Dedifferentiated amniotic fluid mesenchymal stem cell (primary cell): ENCODE measurements at regions not wholly inside any gene's neighbourhood (a gene's known extent, or its start where the extent isn't known, plus 50 kb on each side); places are given as distances from the start of the nearest gene placed in this dataset.
"Not testable (repeated sequence)": the region's sequence is repeated elsewhere in the genome, so short reads cannot be mapped to it uniquely, and the experiment has no call there.

Experiments
- DNase-seq: peaks from one replicate; pipeline ENCODE4 v3.0.0-alpha.2; 2016; ENCODE audit errors: extremely low spot score

DNA sequence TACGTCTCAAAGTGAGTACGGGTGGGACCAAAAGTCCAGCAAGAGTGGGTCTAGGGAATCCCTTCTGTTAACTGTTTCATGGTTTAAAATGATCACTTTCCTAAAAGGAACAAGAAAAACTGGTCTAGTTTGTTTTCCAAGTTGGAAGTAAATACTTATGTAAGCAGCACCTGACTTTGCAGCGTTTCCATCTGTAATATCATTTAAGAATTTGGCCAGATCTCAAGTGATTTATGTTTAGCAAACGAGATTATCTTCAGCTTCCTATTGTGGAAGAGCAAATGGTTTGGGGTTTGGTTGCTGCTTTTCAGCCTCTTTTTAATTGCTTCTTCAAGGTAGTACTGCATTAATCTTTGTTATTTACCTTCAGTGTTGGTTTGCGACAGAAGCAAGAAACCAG lies 50.4 kb downstream of the FHIP1A start:
- DNase-seq = no peak

GRCh38 chr4:151460434-151460833 lies 51.5 kb downstream of the FHIP1A start:
- no peak for DNase-seq

DNA sequence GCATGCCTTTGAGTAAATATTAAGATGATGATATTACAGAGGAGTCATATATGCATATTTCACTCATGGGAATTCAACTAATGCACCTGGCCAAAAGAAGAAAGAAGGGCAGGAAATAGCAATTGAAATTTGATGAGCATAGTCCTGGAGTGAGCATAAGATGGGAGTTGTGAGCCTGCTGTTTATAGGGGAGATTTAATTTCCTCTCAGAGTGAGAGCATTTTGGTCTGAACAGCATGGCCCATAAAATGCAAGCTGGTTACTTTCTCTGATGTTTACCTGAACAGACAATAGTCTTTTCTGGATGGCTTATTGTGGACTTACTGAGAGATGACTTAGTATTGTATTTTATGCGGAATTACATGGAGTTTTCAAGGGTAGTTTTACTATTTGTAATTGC lies 53.6 kb downstream of the FHIP1A start:
- no peak for DNase-seq

- DNase-seq = no peak
Observed at GRCh38 chr4:151468715-151469696, 60.0 kb downstream of the FHIP1A start.

DNA sequence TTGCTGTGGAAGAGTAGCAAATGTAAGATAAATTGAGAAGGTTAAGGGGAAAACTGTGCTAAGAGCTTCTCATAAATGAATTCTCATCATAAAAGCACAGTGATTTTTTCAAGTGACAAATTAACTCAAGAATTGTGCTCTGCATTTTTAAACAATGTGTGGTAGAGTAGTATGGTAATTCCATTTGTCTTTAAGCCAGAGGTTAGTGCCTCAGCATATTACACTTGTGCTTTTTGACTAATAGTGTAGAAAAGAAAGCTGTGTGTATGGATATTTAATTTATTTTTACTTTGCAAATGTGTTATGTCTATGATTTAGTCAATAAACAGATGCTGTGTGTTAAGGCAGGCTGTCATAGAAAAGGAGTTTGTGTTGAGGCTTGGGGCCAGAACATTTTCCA lies 61.0 kb downstream of the FHIP1A start:
- no peak for DNase-seq

GRCh38 chr4:151471728-151472127 lies 62.8 kb downstream of the FHIP1A start:
- no peak for DNase-seq

- no peak for DNase-seq
Observed at GRCh38 chr4:151472297-151472696, 63.3 kb downstream of the FHIP1A start.

DNA sequence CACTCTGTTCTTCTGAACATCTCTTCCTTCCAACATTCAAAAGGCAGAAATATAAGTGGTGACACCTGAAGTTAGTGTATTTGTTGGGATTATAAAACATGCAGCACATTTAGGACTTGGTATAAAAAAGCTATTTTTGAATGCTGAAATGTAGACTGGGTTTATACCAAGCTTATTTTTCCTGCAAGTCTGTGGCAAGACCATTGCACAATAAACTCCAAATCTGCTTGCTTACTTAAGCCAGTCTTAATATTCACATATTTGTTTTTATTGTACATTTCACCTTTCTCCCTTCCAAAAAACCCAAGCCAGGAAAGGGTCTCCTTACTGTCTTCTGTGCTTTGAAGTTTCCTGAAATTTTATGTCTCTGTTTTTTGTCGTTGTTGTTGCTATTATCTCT lies 63.7 kb downstream of the FHIP1A start:
- peak; percentile 23 for DNase-seq

DNA sequence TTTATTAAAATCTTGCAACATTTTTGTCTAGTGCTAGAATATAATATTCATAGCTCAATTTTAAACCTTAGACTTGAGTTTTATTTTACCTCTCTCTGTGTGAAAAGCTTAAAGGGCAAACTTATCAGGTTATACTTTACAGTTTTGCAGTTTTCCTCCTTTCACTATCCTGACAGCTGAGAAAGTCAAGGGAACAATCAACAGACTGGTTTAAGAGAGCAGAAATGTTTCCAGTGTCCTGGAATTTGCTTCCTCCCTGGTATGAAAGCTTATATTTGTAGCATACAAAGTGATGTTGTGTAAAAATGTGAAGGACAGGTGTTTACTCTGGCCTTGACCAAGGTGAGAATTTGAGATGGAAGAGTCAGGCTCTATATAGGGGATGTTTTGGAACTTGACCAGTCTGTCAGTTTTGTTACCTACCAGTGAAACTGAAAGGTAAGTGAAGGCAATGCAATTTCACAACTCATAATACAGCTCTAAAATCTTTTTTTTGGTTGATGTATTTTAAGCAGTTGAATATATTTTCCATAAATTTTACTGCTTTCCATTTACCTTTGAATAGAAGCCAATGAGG lies 64.6 kb downstream of the FHIP1A start:
- DNase-seq = no peak

DNA sequence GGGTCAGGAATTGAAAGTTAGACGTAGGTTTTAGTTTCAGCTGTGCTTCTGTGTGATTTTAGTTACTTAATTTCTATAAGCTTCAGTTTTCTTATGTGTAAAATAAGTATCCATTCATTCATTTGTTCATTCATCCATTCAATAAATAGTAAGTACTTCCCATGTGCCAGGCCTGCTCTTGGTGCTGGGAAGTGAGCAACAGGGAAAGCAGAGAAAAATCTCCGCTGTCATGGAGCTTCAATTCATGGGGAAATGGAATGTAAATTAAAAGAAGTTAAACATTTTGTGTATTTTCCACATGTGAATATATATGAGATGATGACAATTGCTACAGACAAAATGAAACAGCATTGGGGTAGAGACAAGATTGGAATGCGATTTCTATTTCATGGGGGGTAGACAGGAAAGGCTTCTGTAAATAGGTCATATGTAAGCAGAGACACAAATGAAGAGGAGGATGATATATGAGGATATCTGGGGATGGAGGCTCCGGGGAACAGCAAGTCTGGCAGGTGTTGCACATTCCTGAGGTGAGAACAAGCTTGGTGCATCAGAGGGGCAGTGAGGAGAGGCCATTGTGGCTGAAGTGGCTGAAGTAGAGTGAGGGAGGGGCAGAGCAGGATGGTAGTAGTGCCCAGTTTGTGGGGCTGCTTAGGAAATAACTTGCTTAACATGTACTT lies 66.2 kb downstream of the FHIP1A start:
- no peak for DNase-seq

GRCh38 chr4:151481813-151482212 lies 72.8 kb downstream of the FHIP1A start:
- no peak for DNase-seq

DNA sequence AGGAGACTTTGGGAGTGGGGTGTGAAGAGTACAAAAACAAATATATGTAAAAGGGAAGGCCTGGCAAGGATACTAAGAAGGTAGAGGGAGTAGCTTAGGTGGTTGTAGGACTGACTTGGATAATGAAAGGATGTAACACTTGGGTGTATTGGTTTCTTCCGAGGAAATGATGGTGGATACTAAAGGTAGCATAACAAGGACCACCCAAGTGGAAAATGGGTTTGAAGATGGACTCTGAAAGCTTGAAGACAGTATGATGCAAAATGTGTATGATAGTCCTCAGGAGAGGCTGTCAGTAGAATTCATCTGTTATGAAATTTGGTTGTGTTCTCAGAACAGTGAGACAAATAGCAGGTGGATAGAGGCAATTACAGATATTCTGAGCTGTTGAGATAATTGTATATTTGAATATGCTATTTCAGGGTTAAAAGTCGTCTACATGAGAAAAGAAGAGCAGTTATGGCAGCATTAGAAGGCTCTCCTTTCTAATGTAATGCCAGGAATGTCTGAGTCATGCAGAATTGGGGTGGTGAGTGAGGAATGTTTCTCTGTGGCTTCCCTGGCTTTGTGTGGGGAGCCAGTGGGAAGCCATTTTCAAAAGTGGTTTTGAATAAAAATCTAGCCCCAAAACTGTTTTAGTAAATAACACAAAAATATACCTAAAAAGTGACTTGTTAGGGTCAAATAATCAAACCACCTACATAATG lies 75.6 kb downstream of the FHIP1A start:
- DNase-seq = peak; percentile 86

GRCh38 chr4:151485541-151486131 lies 76.7 kb downstream of the FHIP1A start:
- DNase-seq = no peak

- DNase-seq = peak; percentile 53
Observed at GRCh38 chr4:151486168-151486567, 77.2 kb downstream of the FHIP1A start.

DNA sequence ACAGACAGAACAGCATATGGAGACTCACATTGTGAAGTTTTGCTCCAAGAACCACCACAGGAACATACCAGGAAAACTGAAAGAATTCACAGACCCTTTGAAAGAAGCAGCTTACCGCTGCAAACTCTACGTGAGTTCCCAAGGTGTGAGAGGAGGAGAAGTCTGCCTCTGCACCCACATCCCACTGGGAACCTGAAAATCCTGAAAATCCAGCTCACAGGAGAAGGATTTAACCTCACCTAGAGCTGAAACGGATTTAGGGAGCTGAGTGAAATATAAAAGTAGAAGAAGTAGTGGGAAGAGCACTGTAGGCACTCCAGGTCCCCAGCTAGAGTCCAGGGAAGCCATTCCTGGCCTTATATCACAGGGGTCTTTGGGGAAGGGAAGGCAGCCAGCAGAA lies 80.0 kb downstream of the FHIP1A start:
- DNase-seq = no peak

GRCh38 chr4:151489462-151490203 lies 80.7 kb downstream of the FHIP1A start:
- no peak for DNase-seq

- DNase-seq = not testable (repeated sequence)
Observed at GRCh38 chr4:151495612-151496011, 86.6 kb downstream of the FHIP1A start.

DNA sequence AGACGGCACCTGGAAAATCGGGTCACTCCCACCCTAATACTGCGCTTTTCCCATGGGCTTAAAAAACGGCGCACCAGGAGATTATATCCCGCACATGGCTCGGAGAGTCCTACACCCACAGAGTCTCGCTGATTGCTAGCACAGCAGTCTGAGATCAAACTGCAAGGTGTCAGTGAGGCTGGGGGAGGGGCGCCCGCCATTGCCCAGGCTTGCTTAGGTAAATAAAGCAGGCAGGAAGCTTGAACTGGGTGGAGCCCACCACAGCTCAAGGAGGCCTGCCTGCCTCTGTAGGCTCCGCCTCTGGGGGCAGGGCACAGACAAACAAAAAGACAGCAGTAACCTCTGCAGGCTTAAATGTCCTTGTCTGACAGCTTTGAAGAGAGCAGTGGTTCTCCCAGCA lies 102.6 kb downstream of the FHIP1A start:
- not testable (repeated sequence) for DNase-seq

DNA sequence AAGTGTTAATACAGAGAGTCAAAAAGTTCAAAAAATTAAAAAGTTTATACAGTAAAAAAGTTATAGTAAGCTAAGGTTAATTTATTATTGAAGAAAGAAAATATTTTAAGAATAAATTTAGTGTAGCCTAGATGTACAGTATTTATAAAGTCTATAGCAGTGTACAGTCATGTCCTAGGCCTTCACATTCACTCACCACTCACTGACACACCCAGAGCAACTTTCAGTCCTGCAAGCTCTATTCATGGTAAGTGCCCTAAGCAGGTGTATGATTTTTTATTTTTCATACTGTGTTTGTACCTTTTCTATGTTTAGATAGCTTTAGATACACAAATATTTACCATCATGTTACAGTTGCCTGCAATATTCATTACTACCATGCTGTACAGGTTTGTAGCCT lies 108.9 kb downstream of the FHIP1A start:
- DNase-seq = no peak

- no peak for DNase-seq
Observed at GRCh38 chr4:151518359-151518758, 109.4 kb downstream of the FHIP1A start.
